ENCODE measurements at regions not wholly inside any gene's neighbourhood (a gene's known extent, or its start where the extent isn't known, plus 50 kb on each side); places are given as distances from the start of the nearest gene placed in this dataset.

GRCh38 chr4:24701683-24702082 lies 93.7 kb upstream of the SOD3 start:
- TF ChIP-seq CTCF (IDR thresholded peaks at IDR 0.05) = no peak
- TF ChIP-seq POLR2A (IDR thresholded peaks at IDR 0.05) = no peak

Measured in uterus (tissue), 2 donors.